LHCN-M2 (cell line): ENCODE measurements at regions not wholly inside any gene's neighbourhood (a gene's known extent, or its start where the extent isn't known, plus 50 kb on each side); places are given as distances from the start of the nearest gene placed in this dataset.

ENCODE experiments used
- DNase-seq: peaks from one replicate; pipeline ENCODE4 v3.0.0-alpha.2; 2012; ENCODE audit warnings: low read depth

- DNase-seq, result no peak
Observed at GRCh38 chr1:4366091-4366490, 288.3 kb upstream of the AJAP1 start.

GRCh38 chr1:4367230-4367777, 287.1 kb upstream of the AJAP1 start:
- no peak for DNase-seq

- DNase-seq, result no peak
Observed at GRCh38 chr1:4369335-4369734, 285.1 kb upstream of the AJAP1 start.

GRCh38 chr1:4371849-4372248, 282.6 kb upstream of the AJAP1 start:
- DNase-seq, result no peak

GRCh38 chr1:4375812-4376211, 278.6 kb upstream of the AJAP1 start:
- DNase-seq, result no peak

GRCh38 chr1:4379451-4380175, 274.8 kb upstream of the AJAP1 start:
- DNase-seq, result no peak

GRCh38 chr1:4380564-4381168, 273.7 kb upstream of the AJAP1 start:
- DNase-seq, result no peak

GRCh38 chr1:4393191-4393590, 261.2 kb upstream of the AJAP1 start:
- DNase-seq, result no peak

GRCh38 chr1:4394366-4394765, 260.0 kb upstream of the AJAP1 start:
- DNase-seq, result no peak

GRCh38 chr1:4395158-4395557, 259.3 kb upstream of the AJAP1 start:
- no peak for DNase-seq

GRCh38 chr1:4395676-4396075, 258.7 kb upstream of the AJAP1 start:
- no peak for DNase-seq

- DNase-seq, result no peak
Observed at GRCh38 chr1:4396551-4396950, 257.9 kb upstream of the AJAP1 start.

GRCh38 chr1:4397196-4397595, 257.2 kb upstream of the AJAP1 start:
- no peak for DNase-seq

GRCh38 chr1:4402032-4402431, 252.4 kb upstream of the AJAP1 start:
- DNase-seq, result no peak

GRCh38 chr1:4404854-4405590, 249.4 kb upstream of the AJAP1 start:
- DNase-seq, result no peak

GRCh38 chr1:4407851-4408250, 246.6 kb upstream of the AJAP1 start:
- DNase-seq, result no peak

- DNase-seq, result no peak
Observed at GRCh38 chr1:4408380-4408779, 246.0 kb upstream of the AJAP1 start.

GRCh38 chr1:4411862-4412261, 242.5 kb upstream of the AJAP1 start:
- no peak for DNase-seq

GRCh38 chr1:4415476-4415875, 238.9 kb upstream of the AJAP1 start:
- no peak for DNase-seq

GRCh38 chr1:4416189-4416588, 238.2 kb upstream of the AJAP1 start:
- DNase-seq, result no peak

GRCh38 chr1:4418021-4418420, 236.4 kb upstream of the AJAP1 start:
- no peak for DNase-seq

GRCh38 chr1:4421986-4422385, 232.4 kb upstream of the AJAP1 start:
- DNase-seq, result no peak
